Suprapubic skin (tissue), 3 donors: ENCODE measurements at regions not wholly inside any gene's neighbourhood (a gene's known extent, or its start where the extent isn't known, plus 50 kb on each side); places are given as distances from the start of the nearest gene placed in this dataset.

Source experiments
- CTCF ChIP-seq, 2 donors: fragments of 200-600 bp in 1 of 2; fragments of 450-650 bp in 1 of 2; sonication (generic) in 1 of 2; IDR thresholded peaks; one replicate each; pipeline ENCODE4 v1.5.1; 2016 to 2019; ENCODE audit warnings: antibody characterized with exemption in 2 of 2, mild to moderate bottlenecking in 1 of 2, moderate library complexity in 1 of 2
- POLR2A ChIP-seq, 2 donors: fragments of 450-650 bp; IDR thresholded peaks; one replicate each; pipeline ENCODE4 v1.6.1; 2017; ENCODE audit warnings: antibody characterized with exemption in 2 of 2, mild to moderate bottlenecking in 2 of 2, moderate library complexity in 2 of 2

GRCh38 chr1:185463011-185463410 is 146.0 kb upstream of the IVNS1ABP start:
- TF ChIP-seq CTCF (IDR thresholded peaks at IDR 0.05) (no peak), POLR2A (IDR thresholded peaks at IDR 0.05) (no peak)
